SW 1271 (cell line): ENCODE measurements at regions not wholly inside any gene's neighbourhood (a gene's known extent, or its start where the extent isn't known, plus 50 kb on each side); places are given as distances from the start of the nearest gene placed in this dataset.

Source experiments
- DNase-seq, 2 experiments: peaks; one replicate each; lab custom pipeline; 2025; lab: John Stamatoyannopoulos, UW

DNA sequence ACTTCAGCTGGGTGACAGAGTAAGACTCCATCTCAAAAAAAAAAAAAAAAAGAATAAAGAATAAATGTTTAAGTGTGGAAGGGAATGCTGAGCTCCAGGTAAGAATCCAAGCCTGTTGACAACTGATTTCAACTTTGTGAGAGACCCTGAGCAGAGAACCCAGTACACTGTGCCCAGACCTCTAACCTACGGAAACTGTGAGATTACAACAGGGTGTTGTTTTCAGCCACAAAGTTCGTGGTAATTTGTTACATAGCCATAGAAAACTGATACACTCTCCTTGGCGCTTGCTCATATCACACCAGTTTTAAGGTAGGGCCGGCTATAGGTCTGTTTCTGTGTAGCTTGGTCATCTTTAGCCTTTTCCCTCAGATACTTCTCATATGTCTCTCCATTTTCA, 98.4 kb upstream of the PAPOLG start:
- DNase-seq: no peak

DNA sequence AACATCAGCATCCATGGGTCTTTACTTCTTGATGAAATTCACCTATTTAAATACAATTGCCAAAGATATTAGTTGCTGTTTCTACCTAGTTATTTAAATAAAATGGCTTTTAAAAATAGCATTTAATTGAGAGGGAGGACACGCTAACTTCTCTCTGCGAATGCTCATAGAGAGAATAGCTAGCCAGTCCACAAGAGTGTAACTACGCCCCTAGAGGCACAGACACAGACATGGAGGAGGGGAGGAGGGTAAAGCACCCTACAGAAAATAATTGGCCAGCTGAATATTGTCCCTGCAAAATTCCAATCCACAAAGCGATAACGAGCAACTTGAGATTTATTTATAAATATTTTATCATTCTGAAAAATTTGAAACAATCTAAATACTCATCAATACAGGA, 97.0 kb upstream of the PAPOLG start:
- no peak for DNase-seq

DNA sequence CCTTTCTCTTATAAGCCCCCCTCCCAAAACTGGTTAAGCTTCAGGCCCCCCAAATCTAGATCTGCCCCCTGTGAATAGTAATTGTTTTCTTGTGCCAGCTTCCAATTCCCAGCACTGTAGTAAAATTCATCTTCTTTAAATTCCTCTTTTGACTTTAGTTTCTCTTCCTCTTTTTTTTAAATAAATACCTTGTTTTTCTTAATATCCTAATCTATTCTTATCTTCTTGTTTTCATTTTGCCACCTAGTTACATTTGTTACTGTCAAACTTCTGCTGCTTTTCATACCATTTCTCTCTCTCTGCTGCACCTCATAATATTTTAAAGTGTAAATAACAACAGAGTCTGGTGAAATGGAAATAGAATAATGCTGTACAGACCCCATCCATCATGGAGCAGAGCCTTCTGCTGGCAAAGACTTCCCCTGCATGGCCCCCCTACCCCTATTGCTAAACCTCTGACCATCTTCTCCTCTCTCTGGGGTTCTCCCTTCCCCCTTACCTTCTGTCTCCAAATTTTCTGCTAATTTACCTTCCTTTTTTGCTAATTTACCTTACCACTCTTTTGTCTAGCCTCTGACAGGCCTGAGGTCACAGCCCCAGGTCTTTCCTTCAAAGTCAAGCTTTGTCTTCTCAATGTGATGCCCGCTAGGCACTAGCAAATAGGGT, 94.9 kb upstream of the PAPOLG start:
- no peak for DNase-seq

DNA sequence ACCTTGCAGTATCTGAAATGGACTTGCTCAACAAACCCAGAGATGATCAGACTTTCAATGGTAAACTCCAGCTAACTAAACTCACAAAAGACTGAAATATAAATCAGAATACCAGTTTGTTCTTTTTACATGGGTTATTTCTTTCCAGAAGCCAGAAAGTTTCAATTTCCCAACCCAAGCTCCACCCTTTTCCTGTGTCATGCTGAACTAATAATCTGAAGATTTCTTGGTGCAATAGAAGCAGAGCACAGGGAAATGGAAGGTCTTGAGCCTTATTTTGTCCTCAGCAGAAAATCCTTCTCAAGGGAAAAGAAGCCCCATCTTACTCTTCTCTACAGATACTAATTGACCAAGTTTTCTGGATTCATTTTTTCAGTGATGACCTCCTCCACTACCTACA, 93.3 kb upstream of the PAPOLG start:
- no peak for DNase-seq

DNA sequence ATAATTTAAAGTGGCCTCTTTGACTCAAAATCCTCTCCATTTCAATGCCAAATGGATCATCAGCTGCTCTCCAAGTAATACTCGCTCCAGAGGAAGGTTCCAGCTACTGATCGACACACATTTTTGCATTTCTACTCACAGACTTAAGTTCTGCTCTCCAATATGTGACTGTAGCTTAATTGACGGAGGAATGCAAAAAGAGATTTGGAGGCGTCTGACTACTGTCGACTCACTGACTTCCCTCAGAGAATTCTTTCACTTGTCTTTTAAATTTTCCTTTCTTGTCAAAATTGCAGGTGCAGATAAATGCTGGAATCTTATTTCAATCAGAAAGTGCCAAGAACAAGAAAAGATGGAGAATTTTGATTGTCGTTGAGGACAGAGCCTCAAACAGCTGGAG, 84.1 kb upstream of the PAPOLG start:
- DNase-seq: no peak

DNA sequence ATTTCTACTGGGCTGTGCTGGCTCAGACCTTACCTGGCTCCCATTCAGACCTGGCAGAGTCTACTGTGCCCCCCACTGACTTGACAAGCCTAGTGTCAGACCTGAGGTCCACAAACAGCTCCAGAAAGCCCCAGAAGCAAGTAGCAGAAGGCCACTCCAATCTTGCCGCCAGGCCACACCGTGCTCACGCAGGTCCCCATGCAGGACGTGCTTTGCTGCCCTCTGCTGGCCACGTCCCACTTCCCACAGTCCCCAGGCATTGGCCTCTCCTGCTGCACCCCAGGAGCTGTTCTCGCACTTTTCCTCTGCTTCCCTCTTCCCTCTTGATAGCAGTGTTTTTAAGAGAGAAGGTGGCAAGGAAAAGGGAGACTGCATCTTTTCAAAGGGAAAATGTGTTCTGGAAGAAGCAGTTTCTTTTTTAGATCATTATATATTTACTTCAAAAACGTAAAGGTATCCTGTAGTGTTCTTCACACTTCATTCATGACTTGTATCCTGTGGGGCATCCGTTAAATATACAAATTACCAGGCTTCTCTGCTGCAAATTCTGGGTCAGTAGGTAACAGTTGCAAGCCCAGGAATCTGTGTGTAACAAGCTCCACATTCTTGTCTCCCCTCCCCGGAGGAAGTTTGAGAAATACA, 81.4 kb upstream of the PAPOLG start:
- DNase-seq: peak; percentile 23 to 73

DNA sequence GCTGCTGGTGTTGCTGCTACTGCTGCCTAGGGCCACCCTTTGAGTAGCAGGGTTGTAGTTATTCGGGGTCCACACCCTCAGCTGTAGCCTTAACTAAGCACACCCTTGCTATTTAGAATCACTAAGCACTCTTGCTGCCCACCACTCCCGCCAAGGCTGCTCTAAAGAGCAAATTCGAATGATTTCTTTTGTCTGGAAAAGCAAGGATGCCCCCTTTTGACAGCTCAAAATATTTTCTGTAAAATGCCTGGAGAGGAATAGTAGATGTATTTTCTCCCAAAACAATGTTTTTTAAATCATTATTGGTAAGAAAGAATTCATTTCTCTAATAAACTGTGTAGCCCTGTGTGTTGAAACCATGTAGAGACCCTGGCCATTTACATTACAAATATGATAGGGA, 80.8 kb upstream of the PAPOLG start:
- DNase-seq: no peak

DNA sequence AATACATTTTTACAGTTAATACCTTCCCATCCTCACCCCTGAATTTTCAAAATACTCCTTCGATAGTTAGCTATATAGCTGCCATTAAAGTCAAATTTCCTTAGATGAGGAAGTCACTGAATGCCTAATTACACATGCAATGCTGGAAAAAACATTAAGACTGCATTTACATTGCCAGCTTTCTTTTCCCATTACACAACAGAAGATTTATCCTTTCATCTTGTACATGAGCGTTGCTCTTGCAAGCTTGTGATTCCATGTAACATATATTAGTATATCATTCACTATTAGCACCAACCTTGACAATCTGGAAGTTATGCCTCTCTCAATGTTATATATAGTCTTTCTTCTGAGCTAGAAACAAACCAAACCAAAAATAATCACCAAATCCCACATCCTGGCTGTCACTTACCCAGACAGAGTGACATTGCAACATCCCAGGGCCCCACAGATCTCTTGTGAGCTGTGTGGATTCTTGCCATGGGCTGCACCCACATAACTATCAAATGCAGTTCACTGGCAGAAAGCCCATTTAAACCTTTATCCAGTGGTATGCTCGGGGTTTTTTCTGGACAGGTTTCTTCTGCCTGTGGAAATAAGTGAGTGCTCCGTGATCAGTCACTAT, 79.2 kb upstream of the PAPOLG start:
- DNase-seq: no peak

DNA sequence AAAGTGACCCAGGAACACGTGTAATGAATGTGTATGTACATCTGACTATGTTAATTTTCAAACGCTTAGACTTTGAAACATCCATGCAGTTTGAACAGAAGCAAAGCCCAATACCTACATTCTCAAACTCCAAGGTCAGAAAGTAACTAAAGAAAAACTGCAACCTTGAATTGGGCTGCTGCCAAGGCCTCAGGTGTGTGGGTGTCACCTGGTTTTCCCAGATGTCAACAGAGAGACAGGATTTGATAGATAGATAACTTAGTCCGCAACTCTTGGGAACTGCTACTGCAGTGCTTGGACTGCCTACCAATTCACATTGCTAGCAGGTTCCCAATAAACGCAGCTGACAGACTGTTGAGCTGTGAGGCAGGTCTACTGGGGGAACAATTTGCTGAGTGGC, 78.7 kb upstream of the PAPOLG start:
- no peak for DNase-seq

DNA sequence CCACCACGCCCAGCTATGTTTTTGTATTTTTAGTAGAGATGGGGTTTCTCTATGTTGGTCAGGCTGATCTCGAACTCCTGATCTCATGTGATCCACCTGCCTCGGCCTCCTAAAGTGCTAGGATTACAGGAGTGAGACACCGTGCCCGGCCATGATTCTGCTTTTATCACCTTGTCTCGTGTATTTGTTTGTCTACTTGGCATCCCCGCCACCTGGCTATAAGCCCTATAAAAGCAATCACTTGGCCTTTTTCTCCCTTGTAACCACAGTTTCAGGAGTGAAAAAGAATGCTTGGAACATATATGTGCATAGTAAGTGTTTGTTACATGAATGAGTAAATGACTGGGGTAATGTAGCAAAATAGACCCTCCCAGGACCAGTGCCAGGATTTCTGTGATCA, 77.5 kb upstream of the PAPOLG start:
- no peak for DNase-seq

DNA sequence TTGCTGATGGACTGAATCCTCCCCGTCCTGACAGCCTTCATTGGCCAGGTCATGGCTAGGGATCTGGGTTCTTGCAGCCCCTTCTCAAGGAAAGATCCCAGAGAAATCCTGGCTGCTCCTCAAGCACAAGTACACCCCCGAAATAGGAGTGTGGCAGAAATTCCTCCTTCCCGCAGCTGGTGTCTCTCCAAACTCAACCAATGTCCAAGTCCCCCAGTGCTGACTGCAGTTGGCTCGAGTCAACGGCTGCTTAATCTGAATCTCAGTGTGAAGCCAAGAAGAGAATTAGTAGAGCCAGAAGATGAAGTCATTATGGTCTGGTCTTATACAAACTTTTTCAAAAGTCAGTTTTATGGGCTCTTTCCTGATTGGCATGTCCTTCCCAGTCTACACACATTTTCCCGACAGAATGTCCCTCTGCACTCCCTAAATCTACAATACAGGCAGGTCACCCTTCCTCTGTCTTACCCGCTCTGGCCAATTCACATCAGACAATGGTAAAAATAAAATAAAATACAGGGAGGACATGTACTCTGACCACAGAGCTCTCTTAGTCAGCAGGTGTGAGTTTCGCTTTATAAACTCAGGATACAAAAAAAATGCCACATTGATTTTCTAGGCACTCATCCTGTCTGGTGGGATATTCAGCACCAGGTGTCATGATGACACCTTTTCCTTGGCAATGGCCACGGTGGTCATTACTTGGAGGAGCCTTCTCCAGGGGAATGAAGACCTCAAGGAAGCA, 76.9 kb upstream of the PAPOLG start:
- no peak for DNase-seq

DNA sequence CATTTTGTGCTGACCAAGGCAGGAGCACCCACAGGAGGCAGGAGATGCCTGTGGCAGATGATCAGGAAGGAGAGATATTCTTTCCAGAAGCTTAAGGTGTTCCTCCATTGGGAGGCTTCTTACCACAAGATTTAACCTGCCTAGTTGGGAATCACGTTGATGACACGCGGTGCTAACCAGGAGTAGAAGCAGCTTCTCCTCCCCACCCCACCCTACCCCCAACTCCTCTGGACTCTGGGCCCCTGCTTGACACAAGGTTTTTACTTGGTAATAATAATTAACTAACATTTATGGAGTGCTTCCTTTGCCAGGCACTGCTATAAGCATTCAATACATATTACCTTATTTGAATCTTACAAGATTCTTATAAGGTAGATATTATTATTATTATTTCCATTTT, 62.5 kb upstream of the PAPOLG start:
- DNase-seq: no peak

DNA sequence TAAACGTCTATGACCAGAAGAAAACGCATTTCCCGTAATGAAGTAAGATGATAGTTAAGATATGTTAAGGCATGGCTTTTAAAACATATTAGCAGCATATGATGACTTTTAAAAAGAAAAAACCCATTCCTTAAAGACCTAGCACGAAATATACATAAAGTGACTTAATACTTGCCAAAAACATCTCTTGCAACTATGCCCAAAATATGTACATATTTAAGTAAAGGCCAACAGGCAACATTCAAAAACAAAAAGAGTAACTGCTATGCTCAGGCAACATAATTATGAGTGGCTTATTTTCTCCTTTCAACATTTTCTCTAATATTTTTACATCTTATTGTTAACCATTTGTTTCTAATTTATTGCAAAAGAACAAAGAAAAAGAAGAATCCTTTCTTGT, 60.3 kb upstream of the PAPOLG start:
- DNase-seq: no peak

DNA sequence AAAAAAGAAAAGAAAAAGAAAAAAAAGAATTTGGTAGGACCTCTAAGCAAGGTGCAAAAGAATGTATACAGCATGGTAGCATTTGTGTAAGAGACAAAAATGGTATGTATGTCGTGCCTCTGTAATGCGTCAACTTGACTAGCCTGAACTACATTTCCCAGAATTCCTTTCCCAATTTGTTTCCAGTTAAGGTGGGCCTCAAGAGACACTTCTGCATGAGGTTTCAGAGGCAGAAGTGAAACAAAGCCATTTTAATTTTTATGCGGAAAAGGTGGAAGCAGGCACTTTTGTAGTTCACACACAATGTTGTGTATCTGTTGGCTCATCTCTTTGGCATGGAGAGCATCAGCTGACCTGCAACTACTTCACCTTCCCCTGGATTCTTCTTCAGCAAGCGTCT, 56.5 kb upstream of the PAPOLG start:
- DNase-seq: no peak

DNA sequence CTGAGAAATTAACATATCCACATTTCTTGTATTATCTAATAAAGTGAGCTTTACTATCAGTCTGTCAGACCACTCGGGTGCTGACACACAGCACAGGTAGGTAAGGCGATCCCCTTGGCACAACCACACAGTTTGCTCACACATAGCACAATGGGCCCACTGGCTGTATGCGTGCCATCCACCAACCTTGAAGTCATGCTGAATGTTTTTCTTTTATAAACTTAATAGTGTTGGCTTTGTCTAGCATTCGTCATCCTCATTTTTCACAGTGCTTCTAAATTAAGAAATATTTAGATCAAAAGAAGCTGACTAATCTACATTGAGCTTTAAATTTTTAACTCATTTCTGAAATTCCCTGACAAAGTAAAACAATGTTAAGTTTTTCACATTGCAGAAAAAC, 50.0 kb upstream of the PAPOLG start:
- no peak for DNase-seq
